HG03064 (cell line): ENCODE measurements at regions not wholly inside any gene's neighbourhood (a gene's known extent, or its start where the extent isn't known, plus 50 kb on each side); places are given as distances from the start of the nearest gene placed in this dataset.

Source experiments
- ATAC-seq: cut with Tn5 transposase; IDR thresholded peaks from one replicate; pipeline ENCODE4 v1.9.1; 2021; ENCODE audit warnings: low read depth; ENCODE audit not compliant: unreplicated experiment

- no peak for ATAC-seq
Measured at GRCh38 chr20:22410556-22411130, 173.7 kb downstream of the FOXA2 start.

GRCh38 chr20:22408521-22409402 is 175.6 kb downstream of the FOXA2 start:
- no peak for ATAC-seq

- ATAC-seq: no peak
Measured at GRCh38 chr20:22407237-22408193, 176.9 kb downstream of the FOXA2 start.

GRCh38 chr20:22404419-22405170 is 179.8 kb downstream of the FOXA2 start:
- no peak for ATAC-seq

GRCh38 chr20:22403632-22404361 is 180.6 kb downstream of the FOXA2 start:
- ATAC-seq: no peak

GRCh38 chr20:22403022-22403631 is 181.2 kb downstream of the FOXA2 start:
- no peak for ATAC-seq

GRCh38 chr20:22402550-22402949 is 181.8 kb downstream of the FOXA2 start:
- no peak for ATAC-seq

GRCh38 chr20:22400440-22400839 is 183.9 kb downstream of the FOXA2 start:
- no peak for ATAC-seq

- no peak for ATAC-seq
Measured at GRCh38 chr20:22394583-22394982, 189.8 kb downstream of the FOXA2 start.

GRCh38 chr20:22390543-22390903 is 193.8 kb downstream of the FOXA2 start:
- no peak for ATAC-seq

- ATAC-seq: no peak
Measured at GRCh38 chr20:22389836-22390542, 194.4 kb downstream of the FOXA2 start.

- ATAC-seq: no peak
Measured at GRCh38 chr20:22387452-22387851, 196.9 kb downstream of the FOXA2 start.

GRCh38 chr20:22386306-22386623 is 198.1 kb downstream of the FOXA2 start:
- ATAC-seq: no peak

GRCh38 chr20:22385602-22386305 is 198.6 kb downstream of the FOXA2 start:
- no peak for ATAC-seq

GRCh38 chr20:22384978-22385377 is 199.4 kb downstream of the FOXA2 start:
- no peak for ATAC-seq

- no peak for ATAC-seq
Measured at GRCh38 chr20:22383156-22383555, 201.2 kb downstream of the FOXA2 start.

GRCh38 chr20:22382742-22383141 is 201.6 kb downstream of the FOXA2 start:
- ATAC-seq: no peak

- ATAC-seq: no peak
Measured at GRCh38 chr20:22381812-22382416, 202.5 kb downstream of the FOXA2 start.
